WTC11 (cell line): ENCODE measurements at regions not wholly inside any gene's neighbourhood (a gene's known extent, or its start where the extent isn't known, plus 50 kb on each side); places are given as distances from the start of the nearest gene placed in this dataset.

Source experiments
- ESRRA ChIP-seq: sonication (generic); formaldehyde crosslinking; IDR thresholded peaks from 2 replicates; pipeline ENCODE4 v1.8.1; 2022; ENCODE audit warnings: mild to moderate bottlenecking, missing genetic modification reagents, borderline replicate concordance
- FOXK1 ChIP-seq: sonication (generic); formaldehyde crosslinking; IDR thresholded peaks from 2 replicates; pipeline ENCODE4 v1.8.0; 2022; ENCODE audit warnings: mild to moderate bottlenecking, moderate library complexity, missing genetic modification reagents
- FOXP1 ChIP-seq: sonication (generic); formaldehyde crosslinking; IDR thresholded peaks from 2 replicates; pipeline ENCODE4 v1.8.0; 2022; ENCODE audit warnings: missing genetic modification reagents, mild to moderate bottlenecking, moderate library complexity, borderline replicate concordance
- GTF2I ChIP-seq: fragments of 250-450 bp; sonication (Bioruptor Pico); conservative IDR thresholded peaks from 2 replicates; pipeline ENCODE4 v1.4.0; 2021; ENCODE audit warnings: mild to moderate bottlenecking
- HMGA2 ChIP-seq: fragments of 250-450 bp; sonication (Bioruptor Pico); IDR thresholded peaks from 2 replicates; pipeline ENCODE4 v1.4.0; 2021; ENCODE audit warnings: mild to moderate bottlenecking, moderate library complexity
- JUN ChIP-seq: sonication (generic); formaldehyde crosslinking; IDR thresholded peaks from 2 replicates; pipeline ENCODE4 v1.8.0; 2023; ENCODE audit warnings: mild to moderate bottlenecking, missing genetic modification reagents
- RELA ChIP-seq: sonication (generic); formaldehyde crosslinking; IDR thresholded peaks from 2 replicates; pipeline ENCODE4 v1.8.1; 2022; ENCODE audit warnings: missing genetic modification reagents, mild to moderate bottlenecking, borderline replicate concordance
- SMAD4 ChIP-seq: sonication (generic); formaldehyde crosslinking; IDR thresholded peaks from 2 replicates; pipeline ENCODE4 v1.8.0; 2022; ENCODE audit warnings: mild to moderate bottlenecking, missing genetic modification reagents
- TCF7 ChIP-seq: sonication (generic); formaldehyde crosslinking; IDR thresholded peaks from 2 replicates; pipeline ENCODE4 v1.8.0; 2022; ENCODE audit warnings: mild to moderate bottlenecking, low read depth, missing genetic modification reagents, moderate library complexity
- ZBTB21 ChIP-seq: sonication (generic); formaldehyde crosslinking; IDR thresholded peaks from 2 replicates; pipeline ENCODE4 v1.8.1; 2023; ENCODE audit warnings: mild to moderate bottlenecking, missing genetic modification reagents, borderline replicate concordance
- ZNF121 ChIP-seq: sonication (generic); formaldehyde crosslinking; IDR thresholded peaks from 2 replicates; pipeline ENCODE4 v1.8.0; 2023; ENCODE audit warnings: missing genetic modification reagents
- ZNF396 ChIP-seq: fragments of 250-450 bp; sonication (Bioruptor Pico); IDR thresholded peaks from 2 replicates; pipeline ENCODE4 v1.8.0; 2021; ENCODE audit warnings: mild to moderate bottlenecking, moderate library complexity, borderline replicate concordance
- ZNF416 ChIP-seq: fragments of 250-450 bp; sonication (Bioruptor Pico); IDR thresholded peaks from 2 replicates; pipeline ENCODE4 v1.9.0; 2021; ENCODE audit warnings: mild to moderate bottlenecking, inconsistent platforms
- TF ChIP-seq, protein P1 (sequence below): fragments of 250-450 bp; sonication (Bioruptor Pico); conservative IDR thresholded peaks from 2 replicates; pipeline ENCODE4 v1.9.0; 2021; ENCODE audit warnings: mild to moderate bottlenecking
- TF ChIP-seq, protein P2 (sequence below): sonication (generic); formaldehyde crosslinking; IDR thresholded peaks from 2 replicates; pipeline ENCODE4 v1.8.0; 2022; ENCODE audit warnings: mild to moderate bottlenecking, missing genetic modification reagents
- TF ChIP-seq, protein P3 (sequence below): sonication (generic); formaldehyde crosslinking; IDR thresholded peaks from 2 replicates; pipeline ENCODE4 v1.8.0; 2023; ENCODE audit warnings: missing genetic modification reagents
- TF ChIP-seq, protein P4 (sequence below): sonication (generic); formaldehyde crosslinking; IDR thresholded peaks from 2 replicates; pipeline ENCODE4 v1.8.0; 2022; ENCODE audit warnings: mild to moderate bottlenecking, missing genetic modification reagents
- TF ChIP-seq, protein P5 (sequence below): fragments of 250-450 bp; sonication (Bioruptor Pico); IDR thresholded peaks from 2 replicates; pipeline ENCODE4 v1.9.0; 2021; ENCODE audit warnings: mild to moderate bottlenecking, borderline replicate concordance
- TF ChIP-seq, protein P6 (sequence below): sonication (generic); formaldehyde crosslinking; IDR thresholded peaks from 2 replicates; pipeline ENCODE4 v1.8.1; 2023; ENCODE audit warnings: mild to moderate bottlenecking, missing genetic modification reagents
- TF ChIP-seq, protein P7 (sequence below): sonication (generic); formaldehyde crosslinking; IDR thresholded peaks from 2 replicates; pipeline ENCODE4 v1.8.1; 2022; ENCODE audit warnings: low read depth, missing genetic modification reagents, borderline replicate concordance
- TF ChIP-seq, protein P8 (sequence below): fragments of 250-450 bp; sonication (Bioruptor Pico); IDR thresholded peaks from 2 replicates; pipeline ENCODE4 v2.1.2; 2022; ENCODE audit warnings: mild to moderate bottlenecking, moderate library complexity

DNA sequence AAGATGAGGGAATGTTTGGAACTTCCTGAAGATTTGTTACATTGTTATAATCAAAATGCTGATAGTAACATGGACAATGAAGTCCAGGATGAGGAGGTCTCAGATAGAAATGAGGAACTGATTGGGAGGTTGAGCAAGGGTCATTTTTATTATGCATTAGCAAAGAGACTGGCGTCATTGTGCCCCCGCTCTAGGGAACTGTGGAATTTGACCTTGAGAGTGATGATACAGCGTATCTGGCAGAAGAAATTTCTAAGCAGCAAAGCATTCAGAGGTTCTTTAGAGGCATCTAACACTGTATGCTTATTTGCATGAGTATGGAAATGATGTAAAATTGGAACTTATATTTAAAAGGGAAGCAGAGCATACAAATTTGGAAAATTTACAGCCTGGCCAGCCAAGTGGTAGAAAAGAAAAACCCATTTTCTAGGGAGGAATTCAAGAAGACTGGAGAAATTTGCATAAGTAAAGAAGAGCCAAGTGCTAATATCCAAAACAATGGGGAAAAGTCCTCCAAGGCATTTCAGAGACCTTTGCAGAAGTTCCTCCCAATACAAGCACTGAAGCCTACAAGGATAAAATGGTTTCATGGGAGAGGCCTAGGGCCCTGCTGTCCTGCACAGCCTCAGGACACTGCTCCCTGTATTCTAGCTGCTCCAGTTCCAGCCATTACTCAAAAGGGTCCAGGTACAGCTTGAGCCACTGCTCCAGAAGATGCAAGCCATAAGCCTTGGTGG is 483.0 kb upstream of the NDST4 start (continued):
- TF ChIP-seq, protein P1, sequence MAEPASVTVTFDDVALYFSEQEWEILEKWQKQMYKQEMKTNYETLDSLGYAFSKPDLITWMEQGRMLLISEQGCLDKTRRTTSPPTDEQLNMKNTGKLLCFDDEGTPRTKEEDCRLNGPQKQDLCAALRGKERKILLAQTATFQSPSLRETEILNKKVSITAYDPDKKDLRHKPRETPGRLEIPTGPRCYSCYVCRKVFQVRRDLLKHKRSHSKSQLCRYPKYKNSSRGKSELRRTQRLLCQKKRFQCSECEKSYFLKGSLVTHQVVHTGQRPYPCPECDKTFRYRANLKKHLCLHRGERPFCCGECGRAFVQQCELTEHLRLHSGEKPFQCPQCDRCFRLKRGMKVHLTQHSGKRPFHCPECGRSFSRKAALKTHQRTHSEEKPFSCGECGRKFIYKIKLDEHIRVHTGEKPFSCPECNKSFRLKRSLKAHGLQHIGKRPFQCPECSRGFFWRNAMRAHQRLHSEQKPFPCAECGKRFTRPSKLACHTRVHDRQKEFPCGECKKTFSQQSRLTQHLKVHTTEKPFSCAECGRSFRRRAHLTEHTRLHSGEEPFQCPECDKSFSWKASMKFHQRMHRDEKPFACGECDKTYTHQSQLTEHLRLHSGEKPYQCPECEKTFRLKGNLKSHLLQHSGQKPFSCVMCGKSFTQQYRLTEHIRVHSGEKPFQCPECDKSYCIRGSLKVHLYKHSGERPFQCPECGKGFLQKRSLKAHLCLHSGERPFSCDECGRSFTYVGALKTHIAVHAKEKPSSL, result 0 out of 2 replicates have a peak, but pooled peaks have one; percentile 49
- TF ChIP-seq HMGA2 (no peak), ZNF396 (CRISPR knock-in tag) (0 out of 2 replicates have a peak, but pooled peaks have one; percentile 1), TCF7 (CRISPR knock-in tag) (no peak), ZNF121 (CRISPR knock-in tag) (no peak), ZBTB21 (CRISPR knock-in tag) (no peak), JUN (CRISPR knock-in tag) (no peak), FOXK1 (CRISPR knock-in tag) (no peak), FOXP1 (CRISPR knock-in tag) (no peak), ESRRA (no peak), ZNF416 (CRISPR knock-in tag) (no peak), RELA (no peak), SMAD4 (CRISPR knock-in tag) (no peak), GTF2I (CRISPR knock-in tag) (no peak)
- TF ChIP-seq, protein P2, sequence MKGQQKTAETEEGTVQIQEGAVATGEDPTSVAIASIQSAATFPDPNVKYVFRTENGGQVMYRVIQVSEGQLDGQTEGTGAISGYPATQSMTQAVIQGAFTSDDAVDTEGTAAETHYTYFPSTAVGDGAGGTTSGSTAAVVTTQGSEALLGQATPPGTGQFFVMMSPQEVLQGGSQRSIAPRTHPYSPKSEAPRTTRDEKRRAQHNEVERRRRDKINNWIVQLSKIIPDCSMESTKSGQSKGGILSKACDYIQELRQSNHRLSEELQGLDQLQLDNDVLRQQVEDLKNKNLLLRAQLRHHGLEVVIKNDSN, result no peak
- TF ChIP-seq, protein P3, sequence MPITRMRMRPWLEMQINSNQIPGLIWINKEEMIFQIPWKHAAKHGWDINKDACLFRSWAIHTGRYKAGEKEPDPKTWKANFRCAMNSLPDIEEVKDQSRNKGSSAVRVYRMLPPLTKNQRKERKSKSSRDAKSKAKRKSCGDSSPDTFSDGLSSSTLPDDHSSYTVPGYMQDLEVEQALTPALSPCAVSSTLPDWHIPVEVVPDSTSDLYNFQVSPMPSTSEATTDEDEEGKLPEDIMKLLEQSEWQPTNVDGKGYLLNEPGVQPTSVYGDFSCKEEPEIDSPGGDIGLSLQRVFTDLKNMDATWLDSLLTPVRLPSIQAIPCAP (CRISPR knock-in tag), result no peak
- TF ChIP-seq, protein P4, sequence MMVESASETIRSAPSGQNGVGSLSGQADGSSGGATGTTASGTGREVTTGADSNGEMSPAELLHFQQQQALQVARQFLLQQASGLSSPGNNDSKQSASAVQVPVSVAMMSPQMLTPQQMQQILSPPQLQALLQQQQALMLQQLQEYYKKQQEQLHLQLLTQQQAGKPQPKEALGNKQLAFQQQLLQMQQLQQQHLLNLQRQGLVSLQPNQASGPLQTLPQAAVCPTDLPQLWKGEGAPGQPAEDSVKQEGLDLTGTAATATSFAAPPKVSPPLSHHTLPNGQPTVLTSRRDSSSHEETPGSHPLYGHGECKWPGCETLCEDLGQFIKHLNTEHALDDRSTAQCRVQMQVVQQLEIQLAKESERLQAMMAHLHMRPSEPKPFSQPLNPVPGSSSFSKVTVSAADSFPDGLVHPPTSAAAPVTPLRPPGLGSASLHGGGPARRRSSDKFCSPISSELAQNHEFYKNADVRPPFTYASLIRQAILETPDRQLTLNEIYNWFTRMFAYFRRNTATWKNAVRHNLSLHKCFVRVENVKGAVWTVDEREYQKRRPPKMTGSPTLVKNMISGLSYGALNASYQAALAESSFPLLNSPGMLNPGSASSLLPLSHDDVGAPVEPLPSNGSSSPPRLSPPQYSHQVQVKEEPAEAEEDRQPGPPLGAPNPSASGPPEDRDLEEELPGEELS, result no peak
- TF ChIP-seq, protein P5, sequence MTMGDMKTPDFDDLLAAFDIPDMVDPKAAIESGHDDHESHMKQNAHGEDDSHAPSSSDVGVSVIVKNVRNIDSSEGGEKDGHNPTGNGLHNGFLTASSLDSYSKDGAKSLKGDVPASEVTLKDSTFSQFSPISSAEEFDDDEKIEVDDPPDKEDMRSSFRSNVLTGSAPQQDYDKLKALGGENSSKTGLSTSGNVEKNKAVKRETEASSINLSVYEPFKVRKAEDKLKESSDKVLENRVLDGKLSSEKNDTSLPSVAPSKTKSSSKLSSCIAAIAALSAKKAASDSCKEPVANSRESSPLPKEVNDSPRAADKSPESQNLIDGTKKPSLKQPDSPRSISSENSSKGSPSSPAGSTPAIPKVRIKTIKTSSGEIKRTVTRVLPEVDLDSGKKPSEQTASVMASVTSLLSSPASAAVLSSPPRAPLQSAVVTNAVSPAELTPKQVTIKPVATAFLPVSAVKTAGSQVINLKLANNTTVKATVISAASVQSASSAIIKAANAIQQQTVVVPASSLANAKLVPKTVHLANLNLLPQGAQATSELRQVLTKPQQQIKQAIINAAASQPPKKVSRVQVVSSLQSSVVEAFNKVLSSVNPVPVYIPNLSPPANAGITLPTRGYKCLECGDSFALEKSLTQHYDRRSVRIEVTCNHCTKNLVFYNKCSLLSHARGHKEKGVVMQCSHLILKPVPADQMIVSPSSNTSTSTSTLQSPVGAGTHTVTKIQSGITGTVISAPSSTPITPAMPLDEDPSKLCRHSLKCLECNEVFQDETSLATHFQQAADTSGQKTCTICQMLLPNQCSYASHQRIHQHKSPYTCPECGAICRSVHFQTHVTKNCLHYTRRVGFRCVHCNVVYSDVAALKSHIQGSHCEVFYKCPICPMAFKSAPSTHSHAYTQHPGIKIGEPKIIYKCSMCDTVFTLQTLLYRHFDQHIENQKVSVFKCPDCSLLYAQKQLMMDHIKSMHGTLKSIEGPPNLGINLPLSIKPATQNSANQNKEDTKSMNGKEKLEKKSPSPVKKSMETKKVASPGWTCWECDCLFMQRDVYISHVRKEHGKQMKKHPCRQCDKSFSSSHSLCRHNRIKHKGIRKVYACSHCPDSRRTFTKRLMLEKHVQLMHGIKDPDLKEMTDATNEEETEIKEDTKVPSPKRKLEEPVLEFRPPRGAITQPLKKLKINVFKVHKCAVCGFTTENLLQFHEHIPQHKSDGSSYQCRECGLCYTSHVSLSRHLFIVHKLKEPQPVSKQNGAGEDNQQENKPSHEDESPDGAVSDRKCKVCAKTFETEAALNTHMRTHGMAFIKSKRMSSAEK (CRISPR knock-in tag), result no peak
- TF ChIP-seq, protein P6, sequence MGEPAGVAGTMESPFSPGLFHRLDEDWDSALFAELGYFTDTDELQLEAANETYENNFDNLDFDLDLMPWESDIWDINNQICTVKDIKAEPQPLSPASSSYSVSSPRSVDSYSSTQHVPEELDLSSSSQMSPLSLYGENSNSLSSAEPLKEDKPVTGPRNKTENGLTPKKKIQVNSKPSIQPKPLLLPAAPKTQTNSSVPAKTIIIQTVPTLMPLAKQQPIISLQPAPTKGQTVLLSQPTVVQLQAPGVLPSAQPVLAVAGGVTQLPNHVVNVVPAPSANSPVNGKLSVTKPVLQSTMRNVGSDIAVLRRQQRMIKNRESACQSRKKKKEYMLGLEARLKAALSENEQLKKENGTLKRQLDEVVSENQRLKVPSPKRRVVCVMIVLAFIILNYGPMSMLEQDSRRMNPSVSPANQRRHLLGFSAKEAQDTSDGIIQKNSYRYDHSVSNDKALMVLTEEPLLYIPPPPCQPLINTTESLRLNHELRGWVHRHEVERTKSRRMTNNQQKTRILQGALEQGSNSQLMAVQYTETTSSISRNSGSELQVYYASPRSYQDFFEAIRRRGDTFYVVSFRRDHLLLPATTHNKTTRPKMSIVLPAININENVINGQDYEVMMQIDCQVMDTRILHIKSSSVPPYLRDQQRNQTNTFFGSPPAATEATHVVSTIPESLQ, result no peak
- TF ChIP-seq, protein P7, sequence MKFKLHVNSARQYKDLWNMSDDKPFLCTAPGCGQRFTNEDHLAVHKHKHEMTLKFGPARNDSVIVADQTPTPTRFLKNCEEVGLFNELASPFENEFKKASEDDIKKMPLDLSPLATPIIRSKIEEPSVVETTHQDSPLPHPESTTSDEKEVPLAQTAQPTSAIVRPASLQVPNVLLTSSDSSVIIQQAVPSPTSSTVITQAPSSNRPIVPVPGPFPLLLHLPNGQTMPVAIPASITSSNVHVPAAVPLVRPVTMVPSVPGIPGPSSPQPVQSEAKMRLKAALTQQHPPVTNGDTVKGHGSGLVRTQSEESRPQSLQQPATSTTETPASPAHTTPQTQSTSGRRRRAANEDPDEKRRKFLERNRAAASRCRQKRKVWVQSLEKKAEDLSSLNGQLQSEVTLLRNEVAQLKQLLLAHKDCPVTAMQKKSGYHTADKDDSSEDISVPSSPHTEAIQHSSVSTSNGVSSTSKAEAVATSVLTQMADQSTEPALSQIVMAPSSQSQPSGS (CRISPR knock-in tag), result no peak
- TF ChIP-seq, protein P8, sequence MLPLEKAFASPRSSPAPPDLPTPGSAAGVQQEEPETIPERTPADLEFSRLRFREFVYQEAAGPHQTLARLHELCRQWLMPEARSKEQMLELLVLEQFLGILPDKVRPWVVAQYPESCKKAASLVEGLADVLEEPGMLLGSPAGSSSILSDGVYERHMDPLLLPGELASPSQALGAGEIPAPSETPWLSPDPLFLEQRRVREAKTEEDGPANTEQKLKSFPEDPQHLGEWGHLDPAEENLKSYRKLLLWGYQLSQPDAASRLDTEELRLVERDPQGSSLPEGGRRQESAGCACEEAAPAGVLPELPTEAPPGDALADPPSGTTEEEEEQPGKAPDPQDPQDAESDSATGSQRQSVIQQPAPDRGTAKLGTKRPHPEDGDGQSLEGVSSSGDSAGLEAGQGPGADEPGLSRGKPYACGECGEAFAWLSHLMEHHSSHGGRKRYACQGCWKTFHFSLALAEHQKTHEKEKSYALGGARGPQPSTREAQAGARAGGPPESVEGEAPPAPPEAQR, result peak; percentile 30; the same call in 1 of the 2 replicates
